A549 (cell line): ENCODE measurements at regions not wholly inside any gene's neighbourhood (a gene's known extent, or its start where the extent isn't known, plus 50 kb on each side); places are given as distances from the start of the nearest gene placed in this dataset.

Source experiments
- ATAC-seq, 2 experiments: fragments of 200-7000 bp in 1 of 2; fragments of >200 bp in 1 of 2; cut with Nextera tagmentation in 1 of 2; cut with Tn5 transposase in 1 of 2; 3 replicates each; pipeline versions ENCODE4 v1.8.0 to v1.9.1; 2018 to 2020; ENCODE audit warnings: mild to moderate bottlenecking in 1 of 2, moderate library complexity in 1 of 2
- CTCF ChIA-PET: fragments of 300-600 bp; sonication (Branson Sonifier 250); formaldehyde crosslinking; extraction: SDS; loops from one replicate; lab custom pipeline; 2021; ENCODE audit warnings: antibody characterized with exemption, inconsistent platforms; lab: Yijun Ruan, JAX
- POLR2A ChIA-PET: fragments of 350-600 bp; formaldehyde crosslinking; extraction: SDS; loops from one replicate; lab custom pipeline; 2021; ENCODE audit warnings: antibody characterized with exemption, inconsistent platforms; lab: Yijun Ruan, JAX
- DNase-seq, 2 experiments: peaks; one replicate each; pipeline versions ENCODE4 v3.0.0 to v3.0.0-alpha.2; 2011 to 2016; ENCODE audit warnings: low read depth in 1 of 2, low spot score in 1 of 2
- FAIRE-seq: peaks from 2 replicates; lab custom pipeline; 2011; peaks lifted over from hg19 to GRCh38; lab: Jason Lieb, UNC
- H3K27ac ChIP-seq, 2 experiments: fragments of >200 bp; sonication (Bioruptor Twin); formaldehyde crosslinking; 3 replicates each; pipeline ENCODE4 v1.5.1; 2016 to 2017
- H3K4me1 ChIP-seq: fragments of >200 bp; sonication (Bioruptor Twin); formaldehyde crosslinking; 3 replicates; pipeline ENCODE4 v1.6.1; 2016
- H3K4me2 ChIP-seq: fragments of >200 bp; sonication (Bioruptor Twin); formaldehyde crosslinking; 3 replicates; pipeline ENCODE4 v1.6.1; 2016
- H3K4me3 ChIP-seq: fragments of >200 bp; sonication (Bioruptor Twin); formaldehyde crosslinking; 3 replicates; pipeline ENCODE4 v1.5.1; 2016
- H3K9me3 ChIP-seq: fragments of >200 bp; sonication (Bioruptor Twin); formaldehyde crosslinking; 3 replicates; pipeline ENCODE4 v1.6.1; 2016
- CTCF ChIP-seq: fragments of >200 bp; sonication (Bioruptor Twin); formaldehyde crosslinking; IDR thresholded peaks from 3 replicates; pipeline ENCODE4 v1.5.1; 2016
- EHF ChIP-seq: fragments of 250-450 bp; sonication (Bioruptor Pico); IDR thresholded peaks from 2 replicates; pipeline ENCODE4 v1.5.0; 2020; ENCODE audit warnings: mild to moderate bottlenecking
- EP300 ChIP-seq, 2 experiments: fragments of >200 bp; sonication (Bioruptor Twin); formaldehyde crosslinking; IDR thresholded peaks; 2 replicates in 1 of 2; 3 replicates in 1 of 2; pipeline ENCODE4 v1.6.1; 2016 to 2017
- ESRRA ChIP-seq: fragments of 150-350 bp; IDR thresholded peaks from 2 replicates; pipeline ENCODE4 v1.6.1; 2014; ENCODE audit warnings: mild to moderate bottlenecking, low read length, borderline replicate concordance
- FOSB ChIP-seq: fragments of 250-450 bp; sonication (Bioruptor Pico); IDR thresholded peaks from 2 replicates; pipeline ENCODE4 v1.5.0; 2020; ENCODE audit warnings: mild to moderate bottlenecking, moderate library complexity
- FOXS1 ChIP-seq: fragments of 250-450 bp; sonication (Bioruptor Pico); IDR thresholded peaks from 2 replicates; pipeline ENCODE4 v1.5.0; 2020; ENCODE audit warnings: mild to moderate bottlenecking, moderate library complexity
- GATA3 ChIP-seq: IDR thresholded peaks from 2 replicates; pipeline ENCODE4 v1.6.1; 2012; ENCODE audit warnings: borderline replicate concordance
- HDAC2 ChIP-seq: fragments of 200-600 bp; sonication (generic); IDR thresholded peaks from 2 replicates; pipeline ENCODE4 v1.6.1; 2016
- HES2 ChIP-seq: fragments of >200 bp; sonication (Bioruptor Twin); formaldehyde crosslinking; IDR thresholded peaks from 2 replicates; pipeline ENCODE4 v1.6.1; 2016
- HEYL ChIP-seq: fragments of 250-450 bp; sonication (Bioruptor Pico); IDR thresholded peaks from 2 replicates; pipeline ENCODE4 v1.8.0; 2021; ENCODE audit warnings: mild to moderate bottlenecking, moderate library complexity
- HOXB5 ChIP-seq: fragments of 250-450 bp; sonication (Bioruptor Pico); IDR thresholded peaks from 2 replicates; pipeline ENCODE4 v1.5.0; 2020; ENCODE audit warnings: mild to moderate bottlenecking, moderate library complexity
- JUN ChIP-seq, 2 experiments: fragments of >200 bp; sonication (Bioruptor Twin); formaldehyde crosslinking; IDR thresholded peaks; 2 replicates in 1 of 2; 3 replicates in 1 of 2; pipeline ENCODE4 v1.6.1; 2016 to 2017
- JUNB ChIP-seq: fragments of >200 bp; sonication (Bioruptor Twin); formaldehyde crosslinking; IDR thresholded peaks from 2 replicates; pipeline ENCODE4 v1.6.1; 2016
- MAX ChIP-seq: IDR thresholded peaks from 2 replicates; pipeline ENCODE4 v1.6.1; 2012
- MAZ ChIP-seq: fragments of 150-350 bp; IDR thresholded peaks from 2 replicates; pipeline ENCODE4 v1.6.1; 2014; ENCODE audit warnings: antibody characterized with exemption, low read depth, low read length, borderline replicate concordance
- MYC ChIP-seq: IDR thresholded peaks from 2 replicates; pipeline ENCODE4 v1.6.1; 2012; ENCODE audit warnings: mild to moderate bottlenecking, inconsistent platforms, low read length, improper control_type of control experiment, borderline replicate concordance
- NFE2L2 ChIP-seq: fragments of 150-350 bp; conservative IDR thresholded peaks from 2 replicates; pipeline ENCODE4 v1.6.1; 2014; ENCODE audit warnings: low read length
- NR3C1 ChIP-seq: fragments of >200 bp; sonication (Bioruptor Twin); formaldehyde crosslinking; IDR thresholded peaks from 3 replicates; pipeline ENCODE4 v1.6.1; 2017
- PBX3 ChIP-seq: IDR thresholded peaks from 2 replicates; pipeline ENCODE4 v1.6.1; 2012
- PHF8 ChIP-seq: fragments of 200-600 bp; sonication (generic); IDR thresholded peaks from 2 replicates; pipeline ENCODE4 v1.6.1; 2016; ENCODE audit warnings: low read depth, mild to moderate bottlenecking, antibody characterized with exemption, moderate library complexity, borderline replicate concordance
- POLR2A ChIP-seq: IDR thresholded peaks from 2 replicates; pipeline ENCODE4 v1.6.1; 2012; ENCODE audit warnings: mild to moderate bottlenecking, low read length
- RAD21 ChIP-seq, 2 experiments: fragments of >200 bp in 1 of 2; sonication (Bioruptor Twin) in 1 of 2; formaldehyde crosslinking in 1 of 2; IDR thresholded peaks in 1 of 2; conservative IDR thresholded peaks in 1 of 2; 2 replicates in 1 of 2; 3 replicates in 1 of 2; pipeline ENCODE4 v1.6.1; 2012 to 2018; ENCODE audit warnings: inconsistent platforms in 1 of 2
- RARB ChIP-seq: fragments of 250-450 bp; sonication (Bioruptor Pico); IDR thresholded peaks from 2 replicates; pipeline ENCODE4 v1.8.0; 2021; ENCODE audit warnings: mild to moderate bottlenecking, moderate library complexity
- RCOR1 ChIP-seq: fragments of 150-350 bp; IDR thresholded peaks from 2 replicates; pipeline ENCODE4 v1.6.1; 2014; ENCODE audit warnings: antibody characterized with exemption, low read length, low read depth
- RNF2 ChIP-seq: fragments of 200-600 bp; sonication (generic); IDR thresholded peaks from 2 replicates; pipeline ENCODE4 v1.6.1; 2016; ENCODE audit warnings: low read depth, mild to moderate bottlenecking, antibody characterized with exemption, moderate library complexity, borderline replicate concordance
- SMC3 ChIP-seq: fragments of >200 bp; sonication (Bioruptor Twin); formaldehyde crosslinking; IDR thresholded peaks from 3 replicates; pipeline ENCODE4 v1.6.1; 2018; ENCODE audit warnings: inconsistent platforms
- SREBF2 ChIP-seq: fragments of 450-650 bp; IDR thresholded peaks from 2 replicates; pipeline ENCODE4 v1.6.1; 2014; ENCODE audit warnings: mild to moderate bottlenecking, moderate library complexity
- TP53 ChIP-seq: fragments of 250-450 bp; sonication (Bioruptor Pico); IDR thresholded peaks from 2 replicates; pipeline ENCODE4 v1.5.0; 2021; ENCODE audit warnings: mild to moderate bottlenecking, moderate library complexity
- ZC3H11A ChIP-seq: fragments of 450-650 bp; IDR thresholded peaks from 2 replicates; pipeline ENCODE4 v1.6.1; 2014; ENCODE audit warnings: antibody characterized with exemption, mild to moderate bottlenecking
- ZFP36 ChIP-seq: fragments of 450-650 bp; IDR thresholded peaks from 2 replicates; pipeline ENCODE4 v1.6.1; 2014; ENCODE audit warnings: borderline replicate concordance; ENCODE audit not compliant: partially characterized antibody
- WGBS: methylation state at CpG from one replicate; pipeline ENCODE4 v1.1.6; 2017; ENCODE audit errors: missing lambda C conversion rate; 5-methylcytosine and 5-hydroxymethylcytosine counted together

GRCh38 chr4:79772510-79772909, 300.5 kb downstream of the ANTXR2 start:
- no peak for FAIRE-seq
- H3K4me3 ChIP-seq = no peak overlapping the region
- no peak overlapping the region for H3K27ac ChIP-seq
- CTCF ChIA-PET = no interaction called here
- POLR2A ChIA-PET = no interaction called here
- no peaks in the 10 kb centered on the region for H3K4me1 ChIP-seq
- ATAC-seq = no peak
- no peak for TF ChIP-seq ZC3H11A
- TF ChIP-seq NFE2L2 = no peak
- TF ChIP-seq EHF (CRISPR knock-in tag) = no peak
- TF ChIP-seq MAX = no peak
- no peak for TF ChIP-seq NR3C1
- TF ChIP-seq POLR2A = no peak
- TF ChIP-seq RCOR1 = no peak
- TF ChIP-seq HDAC2 = no peak
- no peak for TF ChIP-seq EP300 (IDR thresholded peaks at IDR 0.05)
- TF ChIP-seq ESRRA = no peak
- no peak for TF ChIP-seq JUN (IDR thresholded peaks at IDR 0.05)
- TF ChIP-seq PHF8 = no peak
- no peak for TF ChIP-seq HEYL (CRISPR knock-in tag)
- TF ChIP-seq RNF2 = no peak
- TF ChIP-seq RAD21 (conservative IDR thresholded peaks at IDR 0.05 in 1 of 2, IDR thresholded peaks at IDR 0.05 in 1 of 2) = no peak
- no peak for TF ChIP-seq TP53 (CRISPR knock-in tag)
- H3K4me2 ChIP-seq = no peak overlapping the region
- DNase-seq = no peak
- no peaks in the 10 kb centered on the region for H3K9me3 ChIP-seq

GRCh38 chr4:79764120-79764519, 308.9 kb downstream of the ANTXR2 start:
- H3K4me2 ChIP-seq = no peak overlapping the region
- H3K9me3 ChIP-seq = no peaks in the 10 kb centered on the region
- no peak overlapping the region for H3K4me3 ChIP-seq
- no peak overlapping the region for H3K27ac ChIP-seq
- CTCF ChIA-PET = no interaction called here
- ATAC-seq (no peak), FAIRE-seq (no peak), DNase-seq (no peak)
- TF ChIP-seq RARB (CRISPR knock-in tag) = no peak
- no peak for TF ChIP-seq MAZ
- no peak for TF ChIP-seq MYC
- TF ChIP-seq NR3C1 = no peak
- no peak for TF ChIP-seq JUNB
- TF ChIP-seq ZFP36 = no peak
- TF ChIP-seq SREBF2 = no peak
- TF ChIP-seq HES2 = no peak
- no peak for TF ChIP-seq MAX
- TF ChIP-seq CTCF = no peak
- TF ChIP-seq EP300 (IDR thresholded peaks at IDR 0.05) = no peak
- TF ChIP-seq RCOR1 = no peak
- no peak for TF ChIP-seq PHF8
- POLR2A ChIA-PET = no interaction called here
- no peaks in the 10 kb centered on the region for H3K4me1 ChIP-seq
- 26% methylated on average over 2 of the region's 2 CpGs for WGBS

- TF ChIP-seq HDAC2 (no peak), MAZ (no peak), RCOR1 (no peak), HOXB5 (CRISPR knock-in tag) (no peak), EP300 (IDR thresholded peaks at IDR 0.05) (no peak), GATA3 (no peak), SREBF2 (no peak), RNF2 (no peak), RARB (CRISPR knock-in tag) (no peak), FOSB (CRISPR knock-in tag) (no peak), PHF8 (no peak), FOXS1 (CRISPR knock-in tag) (no peak), MAX (no peak), SMC3 (no peak), PBX3 (no peak)
- ATAC-seq (no peak), DNase-seq (no peak), FAIRE-seq (no peak)
- H3K4me3 ChIP-seq = no peak overlapping the region
- WGBS = 13% methylated on average over 4 of the region's 4 CpGs
- no peak overlapping the region for H3K27ac ChIP-seq
- no peaks in the 10 kb centered on the region for H3K9me3 ChIP-seq
- ChIA-PET POLR2A (no interaction called here), CTCF (no interaction called here)
- H3K4me2 ChIP-seq = no peak overlapping the region
- H3K4me1 ChIP-seq = no peaks in the 10 kb centered on the region
Measured at GRCh38 chr4:79763486-79764075, 309.4 kb downstream of the ANTXR2 start.
